SK-N-SH (cell line): ENCODE measurements at regions not wholly inside any gene's neighbourhood (a gene's known extent, or its start where the extent isn't known, plus 50 kb on each side); places are given as distances from the start of the nearest gene placed in this dataset.

ENCODE experiments used
- CTCF ChIA-PET: fragments of 300-600, 350-600 bp; formaldehyde crosslinking; extraction: SDS; loops from one replicate; lab custom pipeline; 2021; lab: Yijun Ruan, JAX
- POLR2A ChIA-PET: fragments of 350-600 bp; sonication (Branson Sonifier 250); formaldehyde crosslinking; extraction: SDS; loops from one replicate; lab custom pipeline; 2020; ENCODE audit warnings: antibody characterized with exemption, inconsistent platforms; lab: Yijun Ruan, JAX
- DNase-seq: peaks from one replicate; pipeline ENCODE4 v3.0.0; 2012
- H2AFZ ChIP-seq: fragments of 200-600 bp; sonication (generic); 2 replicates; pipeline ENCODE4 v1.8.1; 2016; ENCODE audit warnings: antibody characterized with exemption, mild to moderate bottlenecking, low read depth
- H3F3A ChIP-seq: fragments of 200-600 bp; sonication (generic); replicated peaks from 2 replicates; pipeline ENCODE3; 2016; ENCODE audit warnings: antibody characterized with exemption, mild to moderate bottlenecking; ENCODE audit not compliant: insufficient read depth
- H3K27ac ChIP-seq, 2 experiments: fragments of 200-500 bp in 1 of 2; fragments of 200-600 bp in 1 of 2; sonication (Bioruptor generic) in 1 of 2; sonication (generic), shearing (Covaris generic) in 1 of 2; 2 replicates each; pipeline versions ENCODE4 v1.5.1 to v1.6.1; 2014 to 2016; ENCODE audit warnings: low read depth in 2 of 2, inconsistent platforms in 1 of 2, low read length in 1 of 2, mild to moderate bottlenecking in 1 of 2, mixed read lengths in 1 of 2
- H3K27me3 ChIP-seq: fragments of 200-600 bp; sonication (generic), shearing (Covaris generic); 2 replicates; pipeline ENCODE4 v1.6.1; 2016; ENCODE audit warnings: mixed run types; ENCODE audit not compliant: insufficient read depth
- H3K36me3 ChIP-seq, 2 experiments: fragments of 200-500 bp in 1 of 2; fragments of 200-600 bp in 1 of 2; sonication (Bioruptor generic) in 1 of 2; sonication (generic) in 1 of 2; replicated peaks in 1 of 2; 2 replicates each; pipeline versions ENCODE3 to v1.5.1; 2014 to 2016; ENCODE audit warnings: low read length in 1 of 2, mild to moderate bottlenecking in 1 of 2; ENCODE audit not compliant: insufficient read depth in 2 of 2, control insufficient read depth in 1 of 2
- H3K4me1 ChIP-seq, 2 experiments: fragments of 200-500 bp in 1 of 2; fragments of 200-600 bp in 1 of 2; sonication (Bioruptor generic) in 1 of 2; sonication (generic), shearing (Covaris generic) in 1 of 2; 2 replicates each; pipeline versions ENCODE4 v1.5.1 to v1.6.1; 2014 to 2016; ENCODE audit warnings: low read depth in 1 of 2, low read length in 1 of 2, mixed run types in 1 of 2; ENCODE audit not compliant: insufficient read depth in 2 of 2, control insufficient read depth in 1 of 2
- H3K4me2 ChIP-seq: fragments of 200-600 bp; sonication (generic), shearing (Covaris generic); 2 replicates; pipeline ENCODE4 v1.6.1; 2017; ENCODE audit warnings: mixed run types
- H3K4me3 ChIP-seq, 2 experiments: fragments of 200-500 bp in 1 of 2; fragments of 200-600 bp in 1 of 2; sonication (Bioruptor generic) in 1 of 2; sonication (generic), shearing (Covaris generic) in 1 of 2; 2 replicates each; pipeline versions ENCODE4 v1.5.1 to v1.8.1; 2014 to 2016; ENCODE audit warnings: low read depth in 2 of 2, inconsistent platforms in 1 of 2, low read length in 1 of 2, mild to moderate bottlenecking in 1 of 2, mixed read lengths in 1 of 2, moderate library complexity in 1 of 2
- H3K79me2 ChIP-seq: fragments of 200-600 bp; sonication (generic); 2 replicates; pipeline ENCODE4 v1.8.1; 2017; ENCODE audit warnings: mild to moderate bottlenecking; ENCODE audit not compliant: insufficient read depth
- H3K9ac ChIP-seq: fragments of 200-600 bp; sonication (generic); 2 replicates; pipeline ENCODE4 v1.6.1; 2017; ENCODE audit warnings: mixed run types
- H3K9me2 ChIP-seq: fragments of 200-600 bp; sonication (generic); 2 replicates; pipeline ENCODE4 v1.6.1; 2017; ENCODE audit warnings: mixed run types
- H3K9me3 ChIP-seq: fragments of 200-600 bp; sonication (generic); 2 replicates; pipeline ENCODE4 v1.6.1; 2017; ENCODE audit warnings: mixed run types, mild to moderate bottlenecking, moderate library complexity
- H4K20me1 ChIP-seq: fragments of 200-600 bp; sonication (generic); 2 replicates; pipeline ENCODE4 v1.6.1; 2017; ENCODE audit warnings: mild to moderate bottlenecking, mixed run types; ENCODE audit not compliant: insufficient read depth
- CHD2 ChIP-seq: fragments of 150-350 bp; IDR thresholded peaks from 2 replicates; pipeline ENCODE4 v1.6.1; 2018; ENCODE audit warnings: low read length; ENCODE audit not compliant: partially characterized antibody
- ELF1 ChIP-seq: IDR thresholded peaks from 2 replicates; pipeline ENCODE4 v1.4.0; 2012
- EP300 ChIP-seq, 2 experiments: IDR thresholded peaks; 2 replicates each; pipeline versions ENCODE4 v1.4.0 to v1.6.1; 2012; ENCODE audit warnings: borderline replicate concordance in 1 of 2, low read depth in 1 of 2, low read length in 1 of 2
- FOXJ3 ChIP-seq: sonication (generic); formaldehyde crosslinking; IDR thresholded peaks from 2 replicates; pipeline ENCODE4 v1.5.1; 2020; ENCODE audit warnings: mild to moderate bottlenecking, missing genetic modification reagents
- FOXM1 ChIP-seq: IDR thresholded peaks from 2 replicates; pipeline ENCODE4 v1.4.0; 2012; ENCODE audit warnings: low read depth, mild to moderate bottlenecking
- GABPA ChIP-seq: IDR thresholded peaks from 2 replicates; pipeline ENCODE4 v1.4.0; 2012; ENCODE audit warnings: low read depth, mild to moderate bottlenecking
- GATA2 ChIP-seq: sonication (generic); formaldehyde crosslinking; IDR thresholded peaks from 2 replicates; pipeline ENCODE4 v1.5.0; 2020; ENCODE audit warnings: mild to moderate bottlenecking, missing genetic modification reagents
- MEF2A ChIP-seq: IDR thresholded peaks from 2 replicates; pipeline ENCODE4 v1.4.0; 2012; ENCODE audit warnings: low read depth, borderline replicate concordance
- NRF1 ChIP-seq: IDR thresholded peaks from 2 replicates; pipeline ENCODE4 v1.6.1; 2012; ENCODE audit warnings: low read depth, mild to moderate bottlenecking, low read length
- POLR2AphosphoS5 ChIP-seq: IDR thresholded peaks from 2 replicates; pipeline ENCODE4 v1.6.1; 2012; ENCODE audit warnings: low read depth, low read length
- RAD21 ChIP-seq: IDR thresholded peaks from 2 replicates; pipeline ENCODE4 v1.6.1; 2012; ENCODE audit warnings: mild to moderate bottlenecking, low read length
- RCOR1 ChIP-seq: fragments of 150-350 bp; IDR thresholded peaks from 2 replicates; pipeline ENCODE4 v1.6.1; 2017; ENCODE audit warnings: antibody characterized with exemption, low read length
- RXRA ChIP-seq: IDR thresholded peaks from 2 replicates; pipeline ENCODE4 v1.4.0; 2012; ENCODE audit warnings: low read depth, mild to moderate bottlenecking, borderline replicate concordance
- TCF12 ChIP-seq: IDR thresholded peaks from 2 replicates; pipeline ENCODE4 v1.4.0; 2012
- YY1 ChIP-seq: IDR thresholded peaks from 2 replicates; pipeline ENCODE4 v1.4.0; 2012; ENCODE audit warnings: low read depth, mild to moderate bottlenecking
- WGBS: methylation state at CpG from one replicate; pipeline ENCODE4 v1.1.6; 2017; ENCODE audit warnings: low lambda C conversion rate; 5-methylcytosine and 5-hydroxymethylcytosine counted together
- TF ChIP-seq, protein P1 (sequence below): fragments of 150-350 bp; IDR thresholded peaks from 2 replicates; pipeline ENCODE4 v1.6.1; 2016; ENCODE audit warnings: mild to moderate bottlenecking, low read depth, low read length
- TF ChIP-seq, protein P2 (sequence below): IDR thresholded peaks from 2 replicates; pipeline ENCODE4; 2012

DNA sequence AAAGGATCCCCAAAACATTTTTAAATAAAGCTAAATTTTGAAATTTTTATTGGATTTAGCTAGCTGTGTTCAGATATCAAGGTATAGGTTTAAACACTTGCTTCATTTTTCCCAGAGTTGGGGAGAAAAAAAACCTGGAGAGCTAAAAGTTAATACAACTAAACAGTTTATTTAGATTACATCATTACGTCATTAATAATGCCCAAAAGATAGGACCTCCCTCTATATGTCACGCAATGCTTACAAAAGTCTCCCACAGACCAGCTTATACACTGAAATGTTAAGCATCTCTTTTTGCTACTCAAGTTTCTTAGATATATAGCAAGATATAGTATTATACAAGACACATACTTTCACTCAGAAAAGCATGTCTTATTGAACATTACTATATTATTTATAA is 160.0 kb upstream of the SEMA3E start (continued):
- no peak for TF ChIP-seq CHD2
- TF ChIP-seq GABPA = no peak
- TF ChIP-seq RAD21 = no peak
- no peak for TF ChIP-seq FOXJ3
- TF ChIP-seq RXRA = no peak

DNA sequence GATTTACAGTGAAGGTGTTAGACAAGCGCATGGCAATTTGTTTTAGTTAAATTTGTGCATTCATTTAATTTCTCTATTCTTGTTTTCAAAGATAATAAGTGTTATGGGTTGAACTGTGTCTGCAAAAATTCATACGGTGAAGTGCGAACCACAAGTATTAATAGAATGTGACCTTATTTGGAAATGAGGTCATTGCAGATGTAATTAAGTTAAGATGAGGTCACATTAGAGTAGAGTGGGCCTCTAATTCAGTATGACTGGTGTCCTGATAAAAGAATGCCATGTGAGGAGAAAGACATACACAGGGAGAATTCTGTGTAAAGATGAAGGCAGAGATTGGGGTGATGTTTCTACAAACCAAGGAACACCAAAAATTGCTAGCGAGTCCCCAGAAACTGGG is 158.8 kb upstream of the SEMA3E start:
- Histone ChIP-seq H3K9me2 (no peaks in the 10 kb centered on the region), H3K9me3 (no peaks in the 10 kb centered on the region), H3K36me3 (no peaks in the 10 kb centered on the region), H4K20me1 (no peaks in the 10 kb centered on the region), H3K79me2 (no peaks in the 10 kb centered on the region), H3K4me3 (no peak overlapping the region), H3K4me2 (no peak overlapping the region), H3K27ac (no peak overlapping the region), H3K4me1 (peaks cover 0 to 4% of the 10 kb centered on the region in 2 experiments; a peak in 1 of 4 replicates), H3F3A (no peaks in the 10 kb centered on the region), H3K27me3 (no peaks in the 10 kb centered on the region), H2AFZ (no peak overlapping the region; the same call in 1 of the 2 replicates), H3K9ac (no peak overlapping the region)
- 69% methylated on average over 4 of the region's 4 CpGs for WGBS
- ChIA-PET CTCF (no interaction called here), POLR2A (no interaction called here)
- TF ChIP-seq, protein P1, sequence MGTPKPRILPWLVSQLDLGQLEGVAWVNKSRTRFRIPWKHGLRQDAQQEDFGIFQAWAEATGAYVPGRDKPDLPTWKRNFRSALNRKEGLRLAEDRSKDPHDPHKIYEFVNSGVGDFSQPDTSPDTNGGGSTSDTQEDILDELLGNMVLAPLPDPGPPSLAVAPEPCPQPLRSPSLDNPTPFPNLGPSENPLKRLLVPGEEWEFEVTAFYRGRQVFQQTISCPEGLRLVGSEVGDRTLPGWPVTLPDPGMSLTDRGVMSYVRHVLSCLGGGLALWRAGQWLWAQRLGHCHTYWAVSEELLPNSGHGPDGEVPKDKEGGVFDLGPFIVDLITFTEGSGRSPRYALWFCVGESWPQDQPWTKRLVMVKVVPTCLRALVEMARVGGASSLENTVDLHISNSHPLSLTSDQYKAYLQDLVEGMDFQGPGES = no peak
- TF ChIP-seq FOXM1 (no peak), MEF2A (no peak), CHD2 (no peak), RCOR1 (no peak), TCF12 (no peak)
- no peak for DNase-seq

DNA sequence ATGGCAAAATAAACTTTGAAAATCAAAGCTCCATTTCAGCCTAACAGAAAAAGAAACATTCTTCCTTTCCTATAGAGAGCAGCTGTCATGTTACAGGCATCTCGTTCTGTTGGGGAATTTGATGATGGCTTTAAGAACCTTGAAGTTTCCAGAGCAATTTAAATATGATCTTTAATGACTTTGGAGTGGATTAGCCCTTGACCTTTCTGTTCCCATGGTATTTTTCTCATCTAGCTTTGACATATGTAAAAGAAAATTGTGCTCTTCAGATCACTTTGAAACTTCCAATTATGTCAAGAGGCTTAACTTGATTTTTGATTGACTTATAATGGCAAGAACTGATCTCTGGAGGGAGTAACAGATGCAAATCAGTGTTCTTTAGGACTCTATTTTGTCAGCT is 157.6 kb upstream of the SEMA3E start:
- DNase-seq = no peak
- H3K36me3 ChIP-seq = no peaks in the 10 kb centered on the region
- CTCF ChIA-PET = interaction anchor here (1.2 kb wide), 1 partner anchor 9 kb away, joined by 4 read pairs; no protein-coding TSS in a partner anchor
- no peaks in the 10 kb centered on the region for H4K20me1 ChIP-seq
- no peak overlapping the region for H3K27ac ChIP-seq
- no peaks in the 10 kb centered on the region for H3F3A ChIP-seq
- TF ChIP-seq, protein P2, sequence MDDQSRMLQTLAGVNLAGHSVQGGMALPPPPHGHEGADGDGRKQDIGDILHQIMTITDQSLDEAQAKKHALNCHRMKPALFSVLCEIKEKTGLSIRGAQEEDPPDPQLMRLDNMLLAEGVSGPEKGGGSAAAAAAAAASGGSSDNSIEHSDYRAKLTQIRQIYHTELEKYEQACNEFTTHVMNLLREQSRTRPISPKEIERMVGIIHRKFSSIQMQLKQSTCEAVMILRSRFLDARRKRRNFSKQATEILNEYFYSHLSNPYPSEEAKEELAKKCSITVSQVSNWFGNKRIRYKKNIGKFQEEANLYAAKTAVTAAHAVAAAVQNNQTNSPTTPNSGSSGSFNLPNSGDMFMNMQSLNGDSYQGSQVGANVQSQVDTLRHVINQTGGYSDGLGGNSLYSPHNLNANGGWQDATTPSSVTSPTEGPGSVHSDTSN = no peak
- TF ChIP-seq RXRA (no peak), YY1 (no peak), ELF1 (no peak), RAD21 (no peak), EP300 (IDR thresholded peaks at IDR 0.05; ENCODE audit: borderline replicate concordance in 1 of 2, low read depth in 1 of 2, low read length in 1 of 2) (no peak), NRF1 (no peak), POLR2AphosphoS5 (no peak), GATA2 (no peak)
- WGBS = 44% methylated on average over 1 of the region's 1 CpG
- H3K9me3 ChIP-seq = no peaks in the 10 kb centered on the region
- H3K9ac ChIP-seq = no peak overlapping the region
- no peak overlapping the region for H3K4me2 ChIP-seq
- no peaks in the 10 kb centered on the region for H3K27me3 ChIP-seq
- H3K79me2 ChIP-seq = no peaks in the 10 kb centered on the region
- no peak overlapping the region for H2AFZ ChIP-seq
- H3K4me1 ChIP-seq = peaks cover 0 to 4% of the 10 kb centered on the region in 2 experiments; a peak in 1 of 4 replicates
- H3K9me2 ChIP-seq = no peaks in the 10 kb centered on the region
- POLR2A ChIA-PET = no interaction called here
- H3K4me3 ChIP-seq = no peak overlapping the region
